ENCODE measurements at regions not wholly inside any gene's neighbourhood (a gene's known extent, or its start where the extent isn't known, plus 50 kb on each side); places are given as distances from the start of the nearest gene placed in this dataset.

DNA sequence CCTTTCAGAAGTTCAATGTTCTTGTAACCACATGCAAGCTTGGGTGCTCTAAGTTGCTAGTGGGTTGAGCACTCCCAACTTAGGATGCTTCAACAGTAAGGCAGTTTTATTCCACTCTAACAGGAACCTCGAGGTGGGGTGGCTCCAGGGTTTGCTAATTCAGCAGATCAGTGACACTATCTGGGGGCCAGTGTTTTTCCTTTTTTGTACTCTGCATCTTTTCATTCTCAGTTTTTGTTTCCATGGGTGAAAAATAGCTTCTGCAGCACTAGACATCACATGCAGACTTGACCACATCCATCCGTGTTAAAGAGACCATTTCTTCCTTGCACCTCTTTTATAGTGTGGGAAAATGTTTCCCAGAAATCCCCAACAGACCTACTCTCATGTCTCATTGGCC is 497.6 kb downstream of the STIM2 start:
- intact Hi-C loops (cut with DNase I): no loop called here
- Histone ChIP-seq H3K36me3 (no peaks in the 10 kb centered on the region), H3K4me1 (peaks cover 4 to 36% (median 22%) of the 10 kb centered on the region in 4 donors), H3K27me3 (no peaks in the 10 kb centered on the region), H3K9me3 (peaks cover 0 to 7% (median 0%) of the 10 kb centered on the region in 4 donors), H3K27ac (replicated peaks in 1 of 4) (no peak overlapping the region), H3K4me3 (no peak overlapping the region)
- TF ChIP-seq POLR2A (IDR thresholded peaks at IDR 0.05; ENCODE audit: low read depth) (no peak), EP300 (IDR thresholded peaks at IDR 0.05) (no peak), POLR2AphosphoS5 (IDR thresholded peaks at IDR 0.05) (no peak)
- TF ChIP-seq, protein P1, sequence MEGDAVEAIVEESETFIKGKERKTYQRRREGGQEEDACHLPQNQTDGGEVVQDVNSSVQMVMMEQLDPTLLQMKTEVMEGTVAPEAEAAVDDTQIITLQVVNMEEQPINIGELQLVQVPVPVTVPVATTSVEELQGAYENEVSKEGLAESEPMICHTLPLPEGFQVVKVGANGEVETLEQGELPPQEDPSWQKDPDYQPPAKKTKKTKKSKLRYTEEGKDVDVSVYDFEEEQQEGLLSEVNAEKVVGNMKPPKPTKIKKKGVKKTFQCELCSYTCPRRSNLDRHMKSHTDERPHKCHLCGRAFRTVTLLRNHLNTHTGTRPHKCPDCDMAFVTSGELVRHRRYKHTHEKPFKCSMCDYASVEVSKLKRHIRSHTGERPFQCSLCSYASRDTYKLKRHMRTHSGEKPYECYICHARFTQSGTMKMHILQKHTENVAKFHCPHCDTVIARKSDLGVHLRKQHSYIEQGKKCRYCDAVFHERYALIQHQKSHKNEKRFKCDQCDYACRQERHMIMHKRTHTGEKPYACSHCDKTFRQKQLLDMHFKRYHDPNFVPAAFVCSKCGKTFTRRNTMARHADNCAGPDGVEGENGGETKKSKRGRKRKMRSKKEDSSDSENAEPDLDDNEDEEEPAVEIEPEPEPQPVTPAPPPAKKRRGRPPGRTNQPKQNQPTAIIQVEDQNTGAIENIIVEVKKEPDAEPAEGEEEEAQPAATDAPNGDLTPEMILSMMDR (IDR thresholded peaks at IDR 0.05): no peak
- DNase-seq (ENCODE audit: extremely low spot score): no peak
- WGBS: 61% methylated on average over 2 of the region's 2 CpGs

DNA sequence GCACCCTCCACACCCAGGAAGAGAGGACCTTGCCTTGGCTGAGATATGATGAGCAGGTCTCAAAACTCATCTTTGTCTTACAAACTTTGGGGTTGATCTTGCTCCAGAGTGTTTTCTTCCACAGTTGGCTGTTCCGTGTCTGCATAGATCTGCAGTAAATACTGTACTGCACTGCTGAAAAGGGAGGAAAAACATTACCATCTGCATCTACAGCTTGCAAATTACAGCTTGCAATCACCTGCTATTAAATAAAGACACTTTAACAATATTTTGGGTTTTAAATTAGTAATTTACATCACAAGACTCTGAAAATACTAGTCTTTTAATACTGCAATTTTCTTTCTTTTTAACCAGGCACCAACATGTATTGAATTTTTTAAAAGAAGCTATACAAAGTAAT is 499.5 kb downstream of the STIM2 start:
- H3K4me3 ChIP-seq: no peak overlapping the region
- H3K4me1 ChIP-seq: peaks cover 4 to 36% (median 22%) of the 10 kb centered on the region in 4 donors
- peak overlapping the region in 2 of 4 donors; percentile 52 to 70 for H3K27ac ChIP-seq (replicated peaks in 1 of 4)
- H3K9me3 ChIP-seq: no peaks in the 10 kb centered on the region
- no peaks in the 10 kb centered on the region for H3K27me3 ChIP-seq
- TF ChIP-seq POLR2AphosphoS5 (IDR thresholded peaks at IDR 0.05) (no peak), POLR2A (IDR thresholded peaks at IDR 0.05; ENCODE audit: low read depth) (no peak), EP300 (IDR thresholded peaks at IDR 0.05) (no peak)
- TF ChIP-seq, protein P1 (IDR thresholded peaks at IDR 0.05): no peak
- intact Hi-C loops (cut with DNase I): no loop called here
- 81% methylated on average over 1 of the region's 1 CpG for WGBS
- no peaks in the 10 kb centered on the region for H3K36me3 ChIP-seq
- no peak for DNase-seq (ENCODE audit: extremely low spot score)

DNA sequence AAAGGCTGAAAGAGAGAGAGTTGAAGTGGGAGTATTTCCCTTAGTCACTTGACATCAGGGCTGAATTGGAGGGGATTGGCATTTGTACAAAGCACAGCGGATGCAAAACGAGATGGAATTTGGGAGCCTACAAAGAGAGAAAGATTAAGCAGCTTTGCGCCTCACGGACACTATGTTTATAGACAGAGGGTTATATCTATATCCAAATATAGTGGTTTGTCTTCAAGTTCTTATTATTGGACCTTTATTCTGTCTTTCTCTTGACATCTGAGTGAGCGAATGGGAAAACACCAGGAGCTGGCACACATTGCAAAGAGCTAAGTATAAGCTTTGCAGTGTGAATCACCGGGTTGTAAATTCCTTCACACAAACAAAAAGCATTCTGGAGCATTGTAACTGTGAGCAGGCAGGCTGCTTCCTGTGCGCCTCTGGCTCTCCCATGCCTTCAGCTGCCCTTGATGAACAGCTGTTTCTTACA is 500.2 kb downstream of the STIM2 start:
- H3K4me3 ChIP-seq: peak overlapping the region in 2 of 4 donors; percentile 8 to 14
- intact Hi-C loops (cut with DNase I): no loop called here
- no peak for DNase-seq (ENCODE audit: extremely low spot score)
- H3K36me3 ChIP-seq: no peaks in the 10 kb centered on the region
- H3K27ac ChIP-seq (replicated peaks in 1 of 4): peak overlapping the region in 3 of 4 donors; percentile 37 to 70 (median 52)
- H3K9me3 ChIP-seq: no peaks in the 10 kb centered on the region
- H3K27me3 ChIP-seq: no peaks in the 10 kb centered on the region
- peaks cover 4 to 36% (median 22%) of the 10 kb centered on the region in 4 donors for H3K4me1 ChIP-seq
- TF ChIP-seq, protein P1 (IDR thresholded peaks at IDR 0.05): no peak
- WGBS: 19% methylated on average over 7 of the region's 7 CpGs

DNA sequence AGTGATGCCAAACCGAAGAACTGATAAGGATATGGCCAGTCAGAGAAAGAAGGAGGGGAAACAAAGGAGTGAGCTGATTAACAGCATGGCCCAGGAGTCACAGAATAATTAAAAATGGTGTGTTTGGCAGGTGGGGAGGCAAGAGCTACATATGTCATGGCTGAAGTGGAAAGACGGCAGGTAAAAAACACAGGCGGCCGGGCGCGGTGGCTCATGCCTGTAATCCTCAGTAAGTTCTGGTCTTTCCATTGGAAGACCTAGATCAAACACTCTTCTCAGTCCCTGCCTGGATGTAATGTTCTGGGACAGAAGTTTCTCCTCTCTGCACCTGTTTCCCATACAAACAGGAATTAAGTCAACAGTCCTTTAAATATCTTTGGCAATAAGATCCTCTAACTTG is 503.9 kb downstream of the STIM2 start:
- TF ChIP-seq, protein P1 (IDR thresholded peaks at IDR 0.05): no peak
- TF ChIP-seq EP300 (IDR thresholded peaks at IDR 0.05) (no peak), POLR2A (IDR thresholded peaks at IDR 0.05; ENCODE audit: low read depth) (no peak)
- H3K27me3 ChIP-seq: no peaks in the 10 kb centered on the region
- 94% methylated on average over 6 of the region's 6 CpGs for WGBS
- H3K9me3 ChIP-seq: no peaks in the 10 kb centered on the region
- no peak overlapping the region for H3K4me3 ChIP-seq
- H3K4me1 ChIP-seq: peaks cover 4 to 41% (median 20%) of the 10 kb centered on the region in 4 donors
- H3K27ac ChIP-seq (replicated peaks in 1 of 4): no peak overlapping the region
- DNase-seq (ENCODE audit: extremely low spot score): no peak
- intact Hi-C loops (cut with DNase I): no loop called here
- no peaks in the 10 kb centered on the region for H3K36me3 ChIP-seq

DNA sequence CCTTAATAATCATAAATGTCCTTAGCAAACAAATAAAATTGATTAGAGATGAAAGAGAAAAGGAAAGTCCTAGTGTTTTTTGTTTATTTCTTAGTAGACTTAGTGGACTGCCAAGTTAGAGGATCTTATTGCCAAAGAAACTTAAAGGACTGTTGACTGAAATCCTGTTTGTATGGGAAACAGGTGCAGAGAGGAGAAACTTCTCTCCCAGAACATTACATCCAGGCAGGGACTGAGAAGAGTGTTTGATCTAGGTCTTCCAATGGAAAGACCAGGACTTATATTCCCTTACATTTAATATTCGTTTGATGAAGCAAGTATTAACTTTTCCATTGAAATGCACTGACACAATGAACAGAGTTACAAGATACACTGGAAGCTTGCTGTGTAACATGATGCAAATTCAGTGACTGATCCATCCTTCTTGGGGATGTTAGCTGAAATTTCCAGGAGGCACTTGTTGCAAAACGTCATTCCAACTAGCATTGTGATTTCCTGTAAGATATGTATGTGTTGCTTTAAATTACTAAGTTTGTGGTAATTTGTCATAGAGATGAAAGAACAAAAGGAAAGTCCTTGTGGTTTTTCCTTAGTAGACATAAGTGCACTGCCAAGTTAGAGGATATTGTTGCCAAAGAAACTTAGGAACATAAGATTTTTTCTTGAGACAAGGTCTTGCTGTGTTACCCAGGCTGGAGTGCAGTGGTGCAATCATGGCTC is 505.6 kb downstream of the STIM2 start:
- no peak for DNase-seq (ENCODE audit: extremely low spot score)
- Histone ChIP-seq H3K4me1 (peaks cover 0 to 34% (median 7%) of the 10 kb centered on the region in 4 donors), H3K36me3 (no peaks in the 10 kb centered on the region), H3K9me3 (no peaks in the 10 kb centered on the region), H3K27ac (replicated peaks in 1 of 4) (no peak overlapping the region), H3K4me3 (no peak overlapping the region), H3K27me3 (no peaks in the 10 kb centered on the region)
- no peak for TF ChIP-seq POLR2A (IDR thresholded peaks at IDR 0.05; ENCODE audit: low read depth)
- TF ChIP-seq POLR2AphosphoS5 (IDR thresholded peaks at IDR 0.05): peak in 1 of 2 donors; percentile 27
- TF ChIP-seq, protein P1 (IDR thresholded peaks at IDR 0.05): no peak
- no peak for TF ChIP-seq EP300 (IDR thresholded peaks at IDR 0.05)
- 41% methylated on average over 2 of the region's 2 CpGs for WGBS
- intact Hi-C loops (cut with DNase I): no loop called here

All from esophagus muscularis mucosa (tissue), 4 donors.